B cell (primary cell): ENCODE measurements at regions not wholly inside any gene's neighbourhood (a gene's known extent, or its start where the extent isn't known, plus 50 kb on each side); places are given as distances from the start of the nearest gene placed in this dataset.

Source experiments
- ATAC-seq: fragments of 200-7000 bp; cut with Tn5 transposase; one replicate; pipeline ENCODE4 v1.10.0; 2021; ENCODE audit warnings: low read depth, mild to moderate bottlenecking, moderate number of reproducible peaks, moderate library complexity
- CTCF ChIA-PET: fragments of 350-600 bp; sonication (Branson Sonifier 250); formaldehyde crosslinking; loops from one replicate; lab custom pipeline; 2021; ENCODE audit warnings: antibody characterized with exemption, inconsistent platforms; lab: Charles Lee
- POLR2A ChIA-PET: fragments of 350-600 bp; sonication (Branson Sonifier 250); formaldehyde crosslinking; loops from one replicate; lab custom pipeline; 2021; ENCODE audit warnings: antibody characterized with exemption; lab: Charles Lee
- DNase-seq: peaks from one replicate; pipeline ENCODE4 v3.0.0; 2013
- H2AFZ ChIP-seq: 2 replicates; pipeline ENCODE4 v1.6.1; 2012; ENCODE audit warnings: mild to moderate bottlenecking, low read depth, low read length; ENCODE audit not compliant: insufficient read depth, poor library complexity, severe bottlenecking
- H3K27ac ChIP-seq, 2 donors: 1 replicate in 1 of 2; 2 replicates in 1 of 2; pipeline ENCODE4 v1.5.1; 2012 to 2013; ENCODE audit warnings: low read length in 2 of 2, mild to moderate bottlenecking in 2 of 2, moderate library complexity in 1 of 2
- H3K27me3 ChIP-seq, 4 experiments: fragments of 200-600 bp in 1 of 4; sonication (generic) in 1 of 4; replicated peaks in 1 of 4; 1 replicate in 2 of 4; 2 replicates in 2 of 4; pipeline versions ENCODE4 v1.6.1 to v1.7.0; 2013 to 2016; ENCODE audit warnings: low read length in 3 of 4, mild to moderate bottlenecking in 2 of 4, mixed read lengths in 1 of 4, moderate library complexity in 1 of 4; ENCODE audit not compliant: insufficient read depth in 4 of 4, control insufficient read depth in 3 of 4; ENCODE audit errors: control extremely low read depth in 1 of 4
- H3K36me3 ChIP-seq, 2 experiments: replicated peaks in 1 of 2; 1 replicate in 1 of 2; 2 replicates in 1 of 2; pipeline versions ENCODE4 v1.6.1 to v1.7.1; 2013; ENCODE audit warnings: low read length in 1 of 2; ENCODE audit not compliant: insufficient read depth in 2 of 2, control insufficient read depth in 1 of 2; ENCODE audit errors: control extremely low read depth in 1 of 2, extremely low read depth in 1 of 2
- H3K4me1 ChIP-seq, 2 donors: fragments of 200-600 bp in 1 of 2; sonication (generic) in 1 of 2; 1 replicate in 1 of 2; 2 replicates in 1 of 2; pipeline versions ENCODE4 v1.5.1 to v1.6.1; 2013 to 2017; ENCODE audit warnings: low read length in 2 of 2; ENCODE audit not compliant: control insufficient read depth in 2 of 2, insufficient read depth in 2 of 2
- H3K4me2 ChIP-seq: replicated peaks from 2 replicates; pipeline ENCODE3; 2012; ENCODE audit warnings: mild to moderate bottlenecking, low read depth, low read length; ENCODE audit not compliant: poor library complexity, severe bottlenecking
- H3K4me3 ChIP-seq, 5 experiments: fragments of 200-600 bp in 1 of 5; sonication (generic) in 1 of 5; 1 replicate in 3 of 5; 2 replicates in 2 of 5; pipeline versions ENCODE4 v1.5.1 to v1.7.0; 2011 to 2016; ENCODE audit warnings: low read length in 4 of 5, mild to moderate bottlenecking in 4 of 5, low read depth in 2 of 5, control low read depth in 1 of 5, moderate library complexity in 1 of 5; ENCODE audit not compliant: insufficient read depth in 1 of 5; ENCODE audit errors: control extremely low read depth in 1 of 5, extremely low read depth in 1 of 5
- H3K79me2 ChIP-seq: fragments of 200-600 bp; sonication (generic); one replicate; pipeline ENCODE4 v1.6.0; 2016; ENCODE audit warnings: low read length; ENCODE audit not compliant: control insufficient read depth, insufficient read depth
- H3K9ac ChIP-seq: fragments of 200-600 bp; sonication (generic); 2 replicates; pipeline ENCODE4 v1.6.1; 2017; ENCODE audit warnings: mild to moderate bottlenecking, low read length, moderate library complexity
- H3K9me3 ChIP-seq, 3 donors: one replicate each; pipeline versions ENCODE4 v1.6.1 to v1.7.1; 2013; ENCODE audit warnings: low read length in 2 of 3; ENCODE audit not compliant: control insufficient read depth in 2 of 3, insufficient read depth in 1 of 3; ENCODE audit errors: control extremely low read depth in 1 of 3
- H4K20me1 ChIP-seq: 2 replicates; pipeline ENCODE4 v1.6.0; 2012; ENCODE audit warnings: mild to moderate bottlenecking, low read length; ENCODE audit not compliant: insufficient read depth, control insufficient read depth, poor library complexity, severe bottlenecking
- H3K27ac Mint-ChIP-seq: one replicate; pipeline ENCODE4 v1.8.0; 2021; ENCODE audit warnings: mixed read lengths
- H3K27me3 Mint-ChIP-seq: one replicate; pipeline ENCODE4 v1.8.0; 2021; ENCODE audit warnings: mixed read lengths
- H3K4me1 Mint-ChIP-seq: one replicate; pipeline ENCODE4 v1.8.0; 2021; ENCODE audit warnings: mixed read lengths
- H3K4me3 Mint-ChIP-seq: one replicate; pipeline ENCODE4 v1.8.0; 2021; ENCODE audit warnings: mixed read lengths
- H3K9me3 Mint-ChIP-seq: one replicate; pipeline ENCODE4 v1.8.0; 2022; ENCODE audit warnings: mixed read lengths; ENCODE audit not compliant: insufficient read depth
- CTCF ChIP-seq: fragments of 200-600 bp; IDR thresholded peaks from one replicate; pipeline ENCODE4 v1.8.0; 2022; ENCODE audit warnings: antibody characterized with exemption, mild to moderate bottlenecking
- EZH2 ChIP-seq: IDR thresholded peaks from 2 replicates; pipeline ENCODE4 v1.6.1; 2012; ENCODE audit warnings: borderline replicate concordance, low read depth, mild to moderate bottlenecking, moderate library complexity, low read length; ENCODE audit not compliant: insufficient read depth, poor library complexity, severe bottlenecking
- WGBS: methylation state at CpG from one replicate; pipeline ENCODE4 v1.1.5; 2013; ENCODE audit warnings: missing lambda C conversion rate; ENCODE audit not compliant: insufficient coverage; 5-methylcytosine and 5-hydroxymethylcytosine counted together
- intact Hi-C: fragments of 100-400 bp; cut with micrococcal nuclease; formaldehyde crosslinking; loops from one replicate; pipeline ENCODE4 v1.10.0; 2022

GRCh38 chr15:81807806-81808205 lies 238.0 kb downstream of the MEX3B start:
- no peaks in the 10 kb centered on the region for H4K20me1 ChIP-seq
- no peak for DNase-seq
- no peak overlapping the region for H3K9ac ChIP-seq
- H3K27ac ChIP-seq = no peak overlapping the region
- peaks cover 4% of the 10 kb centered on the region for H3K27me3 Mint-ChIP-seq
- H2AFZ ChIP-seq = no peak overlapping the region
- H3K9me3 ChIP-seq = no peaks in the 10 kb centered on the region
- no peak overlapping the region for H3K4me3 ChIP-seq
- no peaks in the 10 kb centered on the region for H3K9me3 Mint-ChIP-seq
- ATAC-seq = no peak
- ChIA-PET POLR2A (no interaction called here), CTCF (no interaction called here)
- H3K4me1 Mint-ChIP-seq = no peaks in the 10 kb centered on the region
- H3K36me3 ChIP-seq = no peaks in the 10 kb centered on the region
- no peaks in the 10 kb centered on the region for H3K4me1 ChIP-seq
- intact Hi-C loops = no loop called here
- no peak for TF ChIP-seq CTCF
- TF ChIP-seq EZH2 = no peak
- no peak overlapping the region for H3K4me3 Mint-ChIP-seq
- H3K79me2 ChIP-seq = no peaks in the 10 kb centered on the region
- no peaks in the 10 kb centered on the region for H3K27me3 ChIP-seq
- WGBS = 100% methylated on average over 3 of the region's 3 CpGs
- no peak overlapping the region for H3K4me2 ChIP-seq
- no peak overlapping the region for H3K27ac Mint-ChIP-seq

DNA sequence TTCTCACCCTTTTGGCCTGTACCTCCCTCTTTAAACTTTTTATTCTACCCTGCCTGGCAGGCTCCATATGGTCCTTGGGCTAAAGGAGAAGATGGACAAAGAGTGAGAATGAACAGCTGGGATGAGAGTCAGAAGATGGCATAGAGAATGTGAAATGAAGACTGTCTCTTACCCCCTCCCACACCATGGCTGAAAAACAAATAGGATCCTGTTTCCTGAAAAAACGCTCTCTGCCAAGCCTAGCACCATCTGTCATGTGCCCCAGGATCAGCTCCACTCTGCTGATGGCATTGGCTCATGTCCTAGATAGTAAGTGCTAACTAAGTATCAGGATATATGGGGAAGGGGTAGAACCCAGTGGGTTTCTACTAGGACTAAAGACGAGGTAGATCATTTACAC lies 238.6 kb downstream of the MEX3B start:
- ATAC-seq (no peak), DNase-seq (no peak)
- TF ChIP-seq CTCF (no peak), EZH2 (no peak)
- 91% methylated on average over 2 of the region's 2 CpGs for WGBS
- ChIA-PET CTCF (no interaction called here), POLR2A (no interaction called here)
- Histone ChIP-seq H4K20me1 (no peaks in the 10 kb centered on the region), H3K4me3 (no peak overlapping the region), H3K4me1 (no peaks in the 10 kb centered on the region), H3K36me3 (no peaks in the 10 kb centered on the region), H2AFZ (no peak overlapping the region), H3K4me2 (no peak overlapping the region), H3K9me3 (no peaks in the 10 kb centered on the region), H3K27ac (no peak overlapping the region), H3K27me3 (no peaks in the 10 kb centered on the region), H3K79me2 (no peaks in the 10 kb centered on the region), H3K9ac (no peak overlapping the region)
- no peaks in the 10 kb centered on the region for H3K9me3 Mint-ChIP-seq
- intact Hi-C loops = no loop called here
- H3K27me3 Mint-ChIP-seq = peaks cover 4% of the 10 kb centered on the region
- no peaks in the 10 kb centered on the region for H3K4me1 Mint-ChIP-seq
- no peak overlapping the region for H3K4me3 Mint-ChIP-seq
- H3K27ac Mint-ChIP-seq = no peak overlapping the region
